ENCODE measurements at regions not wholly inside any gene's neighbourhood (a gene's known extent, or its start where the extent isn't known, plus 50 kb on each side); places are given as distances from the start of the nearest gene placed in this dataset.

DNA sequence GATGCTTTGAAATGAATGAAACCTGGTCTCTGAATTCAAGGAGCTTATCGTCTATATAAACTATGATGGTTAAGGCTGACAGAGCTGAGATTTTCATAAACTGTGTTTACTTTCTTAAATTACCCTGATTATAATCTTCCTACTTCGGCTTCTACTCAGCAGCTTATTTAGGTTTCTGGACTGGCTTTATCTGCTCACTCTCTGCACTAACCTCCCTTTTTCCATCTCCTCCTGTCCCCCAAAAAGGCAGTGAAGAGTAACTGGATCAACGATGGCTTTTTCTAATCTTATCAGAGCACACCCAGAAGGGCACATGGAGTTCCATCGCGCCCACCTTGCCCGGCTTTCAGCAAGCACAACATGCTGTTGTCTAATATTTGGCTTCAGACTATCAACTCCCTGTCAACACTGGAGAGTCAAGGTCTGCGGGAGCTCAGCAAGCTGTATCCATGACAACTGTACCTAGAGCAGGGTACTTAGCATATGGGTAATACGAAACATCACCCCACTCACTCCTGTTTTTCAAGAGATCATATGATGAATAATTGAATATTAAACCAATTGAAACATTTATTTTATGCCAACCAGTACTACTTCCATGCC is 417.3 kb downstream of the GABRB3 start:
- Histone ChIP-seq H3K36me3 (no peaks in the 10 kb centered on the region), H3K4me1 (no peaks in the 10 kb centered on the region), H3K4me3 (no peak overlapping the region), H3K27ac (replicated peaks in 1 of 4) (no peak overlapping the region), H3K9me3 (no peaks in the 10 kb centered on the region), H3K27me3 (peaks cover 0 to 12% (median 0%) of the 10 kb centered on the region in 4 donors)
- DNase-seq (ENCODE audit: extremely low spot score), result no peak
- intact Hi-C loops (cut with DNase I), result no loop called here
- TF ChIP-seq, protein P1, sequence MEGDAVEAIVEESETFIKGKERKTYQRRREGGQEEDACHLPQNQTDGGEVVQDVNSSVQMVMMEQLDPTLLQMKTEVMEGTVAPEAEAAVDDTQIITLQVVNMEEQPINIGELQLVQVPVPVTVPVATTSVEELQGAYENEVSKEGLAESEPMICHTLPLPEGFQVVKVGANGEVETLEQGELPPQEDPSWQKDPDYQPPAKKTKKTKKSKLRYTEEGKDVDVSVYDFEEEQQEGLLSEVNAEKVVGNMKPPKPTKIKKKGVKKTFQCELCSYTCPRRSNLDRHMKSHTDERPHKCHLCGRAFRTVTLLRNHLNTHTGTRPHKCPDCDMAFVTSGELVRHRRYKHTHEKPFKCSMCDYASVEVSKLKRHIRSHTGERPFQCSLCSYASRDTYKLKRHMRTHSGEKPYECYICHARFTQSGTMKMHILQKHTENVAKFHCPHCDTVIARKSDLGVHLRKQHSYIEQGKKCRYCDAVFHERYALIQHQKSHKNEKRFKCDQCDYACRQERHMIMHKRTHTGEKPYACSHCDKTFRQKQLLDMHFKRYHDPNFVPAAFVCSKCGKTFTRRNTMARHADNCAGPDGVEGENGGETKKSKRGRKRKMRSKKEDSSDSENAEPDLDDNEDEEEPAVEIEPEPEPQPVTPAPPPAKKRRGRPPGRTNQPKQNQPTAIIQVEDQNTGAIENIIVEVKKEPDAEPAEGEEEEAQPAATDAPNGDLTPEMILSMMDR (IDR thresholded peaks at IDR 0.05), result no peak
- TF ChIP-seq EP300 (IDR thresholded peaks at IDR 0.05) (no peak), POLR2A (IDR thresholded peaks at IDR 0.05; ENCODE audit: low read depth) (no peak), POLR2AphosphoS5 (IDR thresholded peaks at IDR 0.05) (no peak)
- WGBS, result 57% methylated on average over 8 of the region's 8 CpGs

DNA sequence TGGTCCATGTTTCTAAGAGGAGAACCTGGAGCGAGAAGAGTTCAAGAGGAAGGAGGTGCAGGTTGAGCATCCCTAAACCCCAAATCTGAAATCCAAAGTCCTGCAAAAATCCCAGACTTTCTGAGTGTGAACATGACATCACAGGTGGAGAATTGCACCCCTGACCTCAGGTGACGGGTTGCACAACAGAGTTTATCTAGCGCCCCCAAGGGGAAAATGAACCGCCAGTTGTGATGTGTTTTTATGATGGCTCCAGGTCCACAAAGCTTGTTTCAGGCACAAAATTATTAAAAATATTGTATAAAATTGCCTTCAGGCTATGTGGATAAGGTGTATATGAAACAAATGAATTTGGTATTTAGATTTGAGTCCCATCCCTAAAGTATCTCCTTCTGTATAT is 420.0 kb downstream of the GABRB3 start:
- WGBS, result 90% methylated on average over 4 of the region's 4 CpGs
- Histone ChIP-seq H3K27ac (replicated peaks in 1 of 4) (no peak overlapping the region), H3K9me3 (peaks cover 0 to 9% (median 0%) of the 10 kb centered on the region in 4 donors), H3K4me3 (no peak overlapping the region), H3K27me3 (peaks cover 0 to 12% (median 0%) of the 10 kb centered on the region in 4 donors), H3K4me1 (no peaks in the 10 kb centered on the region), H3K36me3 (no peaks in the 10 kb centered on the region)
- intact Hi-C loops (cut with DNase I), result no loop called here
- TF ChIP-seq POLR2AphosphoS5 (IDR thresholded peaks at IDR 0.05), result no peak
- TF ChIP-seq, protein P1 (IDR thresholded peaks at IDR 0.05), result no peak
- no peak for TF ChIP-seq EP300 (IDR thresholded peaks at IDR 0.05)
- TF ChIP-seq POLR2A (IDR thresholded peaks at IDR 0.05; ENCODE audit: low read depth), result no peak
- no peak for DNase-seq (ENCODE audit: extremely low spot score)

DNA sequence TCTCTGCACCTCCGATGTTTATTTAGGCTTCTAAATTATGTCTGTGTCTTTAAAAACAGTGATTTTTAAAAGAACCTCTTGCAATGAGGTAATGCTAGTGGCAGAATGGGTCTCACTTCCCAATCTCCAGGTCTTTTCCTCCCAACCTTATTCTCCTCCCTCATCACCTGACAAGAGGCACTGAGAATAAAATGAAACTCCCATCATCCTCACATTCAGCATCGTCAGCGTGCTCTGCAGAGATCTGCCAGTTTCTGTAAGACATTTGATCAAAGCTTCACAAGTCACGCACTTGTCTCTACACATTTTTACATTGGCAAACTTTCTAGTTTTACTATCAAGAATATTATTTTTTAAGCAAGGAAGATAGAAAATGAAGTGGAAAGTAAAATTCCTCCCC is 420.5 kb downstream of the GABRB3 start:
- H3K27ac ChIP-seq (replicated peaks in 1 of 4), result no peak overlapping the region
- H3K4me3 ChIP-seq, result no peak overlapping the region
- no peaks in the 10 kb centered on the region for H3K4me1 ChIP-seq
- H3K9me3 ChIP-seq, result peaks cover 0 to 9% (median 0%) of the 10 kb centered on the region in 4 donors
- 79% methylated on average over 4 of the region's 4 CpGs for WGBS
- TF ChIP-seq POLR2A (IDR thresholded peaks at IDR 0.05; ENCODE audit: low read depth) (no peak), EP300 (IDR thresholded peaks at IDR 0.05) (no peak), POLR2AphosphoS5 (IDR thresholded peaks at IDR 0.05) (no peak)
- TF ChIP-seq, protein P1 (IDR thresholded peaks at IDR 0.05), result no peak
- DNase-seq (ENCODE audit: extremely low spot score), result no peak
- peaks cover 0 to 12% (median 0%) of the 10 kb centered on the region in 4 donors for H3K27me3 ChIP-seq
- H3K36me3 ChIP-seq, result no peaks in the 10 kb centered on the region
- intact Hi-C loops (cut with DNase I), result no loop called here

DNA sequence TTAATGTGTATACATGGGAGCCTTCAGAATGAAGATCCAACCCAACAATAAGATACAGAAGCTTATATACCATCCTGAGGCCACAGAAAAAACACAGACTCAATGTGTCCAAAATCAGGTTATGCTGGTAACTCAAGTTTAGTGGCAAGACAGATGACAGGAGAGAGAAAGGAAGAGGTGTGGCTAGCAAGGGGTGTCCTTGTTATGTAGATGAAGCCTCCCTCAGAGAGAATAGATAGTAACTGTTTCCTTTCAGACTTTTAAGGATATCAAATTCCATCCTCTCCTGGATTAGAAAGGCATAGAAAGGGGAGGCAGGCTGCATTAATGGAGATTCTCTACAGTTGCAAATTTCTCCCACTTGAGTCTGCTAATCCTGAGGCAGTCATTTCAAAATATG is 447.4 kb downstream of the GABRB3 start:
- no peak overlapping the region for H3K4me3 ChIP-seq
- peaks cover 0 to 9% (median 4%) of the 10 kb centered on the region in 4 donors for H3K4me1 ChIP-seq
- intact Hi-C loops (cut with DNase I), result no loop called here
- H3K27ac ChIP-seq (replicated peaks in 1 of 4), result no peak overlapping the region
- no peak for TF ChIP-seq EP300 (IDR thresholded peaks at IDR 0.05)
- TF ChIP-seq, protein P1 (IDR thresholded peaks at IDR 0.05), result no peak
- TF ChIP-seq POLR2AphosphoS5 (IDR thresholded peaks at IDR 0.05), result no peak
- no peak for TF ChIP-seq POLR2A (IDR thresholded peaks at IDR 0.05; ENCODE audit: low read depth)
- H3K9me3 ChIP-seq, result no peaks in the 10 kb centered on the region
- H3K27me3 ChIP-seq, result no peaks in the 10 kb centered on the region
- no peaks in the 10 kb centered on the region for H3K36me3 ChIP-seq
- DNase-seq (ENCODE audit: extremely low spot score), result no peak

DNA sequence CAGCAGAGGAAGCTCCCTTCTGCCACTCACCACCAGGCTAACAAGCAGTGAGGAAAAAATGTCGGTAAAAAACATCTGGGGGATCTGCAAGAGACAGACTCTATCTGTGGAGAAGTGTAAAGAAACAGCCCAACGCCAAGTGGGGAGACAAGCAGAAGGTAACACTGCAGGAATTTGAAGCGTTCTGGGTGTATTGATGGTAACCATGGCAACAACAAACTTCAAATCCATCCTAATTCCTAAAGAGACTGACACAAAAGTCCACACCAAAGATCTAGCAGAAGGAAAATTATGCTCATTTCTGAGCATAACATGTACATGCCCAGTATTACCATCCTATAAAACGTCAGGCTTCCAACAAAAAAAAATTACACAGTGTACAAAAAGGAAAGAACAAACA is 449.3 kb downstream of the GABRB3 start:
- no peak for DNase-seq (ENCODE audit: extremely low spot score)
- intact Hi-C loops (cut with DNase I), result no loop called here
- peaks cover 0 to 9% (median 4%) of the 10 kb centered on the region in 4 donors for H3K4me1 ChIP-seq
- H3K27ac ChIP-seq (replicated peaks in 1 of 4), result no peak overlapping the region
- no peaks in the 10 kb centered on the region for H3K9me3 ChIP-seq
- no peak for TF ChIP-seq EP300 (IDR thresholded peaks at IDR 0.05)
- no peaks in the 10 kb centered on the region for H3K36me3 ChIP-seq
- 42% methylated on average over 4 of the region's 4 CpGs for WGBS
- H3K4me3 ChIP-seq, result no peak overlapping the region
- H3K27me3 ChIP-seq, result no peaks in the 10 kb centered on the region
